Hematopoietic multipotent progenitor cell treated with erythropoietin and hydrocortisone succinate and interleukin-3 and kit ligand, for 6 days (in vitro differentiated cells): ENCODE measurements at regions not wholly inside any gene's neighbourhood (a gene's known extent, or its start where the extent isn't known, plus 50 kb on each side); places are given as distances from the start of the nearest gene placed in this dataset.

Source experiments
- DNase-seq: peaks from one replicate; pipeline ENCODE4 v3.0.0-alpha.2; 2015

GRCh38 chr3:73783811-73784210 lies 159.1 kb upstream of the PDZRN3 start:
- DNase-seq: no peak

DNA sequence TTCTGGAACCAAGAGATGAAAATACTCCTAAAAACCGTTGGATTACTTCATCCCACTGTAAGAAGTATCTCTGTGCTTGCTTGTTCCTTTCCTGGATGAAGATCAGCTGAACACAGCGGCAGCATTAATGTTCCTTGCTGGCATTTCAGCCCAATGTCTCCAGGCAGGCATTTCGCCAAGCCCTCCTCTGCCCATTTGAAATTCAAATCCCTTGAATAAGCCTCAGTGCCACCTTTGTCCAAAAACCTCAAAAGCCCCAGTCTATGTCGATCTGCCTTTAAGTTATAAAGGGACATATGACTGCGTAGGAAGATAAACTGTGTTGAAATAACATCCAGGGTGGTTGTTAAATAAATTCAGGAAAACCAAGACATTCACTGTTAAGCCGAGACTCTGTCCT lies 156.8 kb upstream of the PDZRN3 start:
- DNase-seq: no peak

DNA sequence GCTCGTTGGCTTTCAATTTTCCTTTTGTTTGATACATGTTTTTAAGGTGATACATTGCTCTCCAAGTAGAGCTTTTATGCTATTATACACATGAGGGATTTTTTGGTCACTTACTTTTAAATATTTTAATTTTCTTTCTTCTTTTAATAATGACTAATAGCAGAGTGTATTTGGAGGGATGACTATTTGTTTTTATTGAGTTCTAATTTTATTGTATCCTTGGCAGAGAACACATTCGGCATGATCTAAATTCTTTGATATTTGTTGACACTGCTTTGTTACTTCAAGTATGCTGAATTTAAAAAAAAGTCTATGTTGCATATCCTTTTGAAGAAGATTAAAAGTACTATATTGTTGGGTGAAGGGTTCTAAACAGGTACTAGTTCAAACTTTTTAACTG lies 149.9 kb upstream of the PDZRN3 start:
- no peak for DNase-seq

GRCh38 chr3:73773233-73773632 lies 148.5 kb upstream of the PDZRN3 start:
- no peak for DNase-seq

DNA sequence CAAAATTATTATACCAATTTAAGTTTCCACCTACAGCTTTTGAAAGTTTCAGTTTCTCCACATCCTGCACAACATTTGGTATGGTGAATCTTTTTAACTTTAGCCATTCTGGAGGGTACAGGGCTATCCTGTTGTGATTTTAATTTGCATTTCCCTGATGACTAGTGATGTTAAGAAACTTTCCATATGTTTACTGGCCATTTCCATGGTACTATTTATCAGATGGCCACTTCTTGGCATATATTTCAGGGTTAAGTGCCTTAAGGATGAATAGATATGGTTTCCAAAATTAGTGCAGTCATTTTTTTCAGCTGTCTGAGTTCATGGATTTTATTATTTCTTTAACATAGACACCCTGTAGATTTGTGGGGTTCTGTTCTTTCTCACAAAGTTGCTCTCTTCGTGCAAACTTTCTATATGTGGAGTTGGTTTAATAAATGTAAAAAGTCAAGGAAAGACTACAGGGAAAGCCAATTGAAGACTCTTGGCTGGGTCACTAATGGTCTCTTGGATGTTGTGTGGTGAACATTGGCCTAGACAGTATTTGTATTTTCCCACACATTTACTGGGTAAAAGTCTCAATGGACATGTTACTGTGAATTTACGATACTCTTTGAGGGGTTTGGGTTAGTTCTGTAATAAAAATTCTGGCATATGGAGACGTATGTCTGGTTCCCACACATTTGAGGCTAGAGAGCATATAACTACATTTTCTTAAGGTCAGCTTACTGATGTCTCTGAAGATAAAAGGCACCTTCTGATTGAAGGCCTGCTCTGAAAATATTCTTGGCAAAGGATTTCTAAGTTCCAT lies 147.5 kb upstream of the PDZRN3 start:
- DNase-seq: no peak

DNA sequence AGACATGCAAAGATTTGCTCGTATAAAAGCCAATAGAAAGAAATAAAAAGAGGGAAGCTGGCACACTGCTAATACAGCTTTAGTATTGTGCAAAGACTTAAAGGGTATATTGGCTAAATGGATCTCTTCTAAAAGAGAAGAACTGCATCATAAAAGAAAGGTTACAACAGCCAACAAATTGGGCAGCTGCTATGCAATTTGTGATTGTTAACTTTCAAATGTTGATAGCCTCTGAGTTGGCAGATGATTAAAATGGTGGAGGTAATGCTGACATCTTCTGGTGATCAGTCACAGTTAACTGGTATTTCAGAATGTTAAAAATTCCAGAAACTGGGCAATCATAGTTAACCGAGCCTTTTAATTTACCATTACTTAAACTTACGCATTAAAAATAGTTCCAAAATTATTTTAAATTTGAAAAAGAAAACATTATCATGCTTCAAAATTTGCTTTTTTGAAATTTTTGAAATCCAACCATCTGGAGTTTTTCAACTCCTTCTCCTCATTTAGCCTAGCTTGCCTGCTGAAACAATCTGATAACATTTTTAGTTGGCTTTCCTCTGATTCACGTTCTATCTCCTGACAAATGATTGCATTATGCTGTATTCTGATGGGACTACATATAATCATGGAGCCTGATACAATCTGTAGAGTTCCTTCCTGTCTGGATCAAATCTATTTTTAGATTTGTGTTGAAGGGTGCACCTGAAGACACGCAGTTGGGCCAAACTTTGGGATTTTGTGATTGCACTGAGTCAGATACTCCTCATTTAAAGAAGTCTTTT lies 144.0 kb upstream of the PDZRN3 start:
- DNase-seq: no peak

- DNase-seq: no peak
Observed at GRCh38 chr3:73766599-73767381, 142.0 kb upstream of the PDZRN3 start.

DNA sequence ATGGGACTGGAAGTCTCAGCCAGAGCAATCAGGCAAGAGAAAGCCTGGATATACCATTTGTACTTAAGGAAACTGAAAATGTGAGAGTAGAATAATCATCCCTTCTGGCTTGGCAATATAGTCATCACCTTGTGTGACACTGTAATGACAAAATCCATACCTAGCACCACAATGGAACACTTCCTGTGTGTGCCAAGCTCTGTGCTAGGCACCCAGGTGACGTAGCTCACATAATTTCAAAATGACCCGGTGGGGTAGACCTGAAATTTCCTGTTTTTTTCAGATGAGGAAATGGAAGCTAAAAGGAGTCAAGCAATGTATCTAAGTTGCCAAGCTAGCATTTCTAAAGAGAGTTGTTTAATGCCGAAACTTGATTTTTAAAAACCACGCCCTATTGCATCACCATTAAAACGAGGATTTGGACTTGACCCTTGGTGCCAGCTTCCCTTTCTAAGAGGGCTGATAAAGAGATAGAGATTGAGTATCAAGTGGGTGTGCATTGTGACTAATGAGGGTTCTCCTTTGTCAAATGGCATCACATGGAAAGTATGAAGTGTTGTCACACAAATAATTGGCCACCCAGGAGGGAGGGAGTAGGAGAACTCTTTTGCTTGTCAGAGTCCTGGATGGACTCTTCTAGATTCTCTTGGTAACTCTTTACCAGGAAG lies 141.3 kb upstream of the PDZRN3 start:
- DNase-seq: no peak

DNA sequence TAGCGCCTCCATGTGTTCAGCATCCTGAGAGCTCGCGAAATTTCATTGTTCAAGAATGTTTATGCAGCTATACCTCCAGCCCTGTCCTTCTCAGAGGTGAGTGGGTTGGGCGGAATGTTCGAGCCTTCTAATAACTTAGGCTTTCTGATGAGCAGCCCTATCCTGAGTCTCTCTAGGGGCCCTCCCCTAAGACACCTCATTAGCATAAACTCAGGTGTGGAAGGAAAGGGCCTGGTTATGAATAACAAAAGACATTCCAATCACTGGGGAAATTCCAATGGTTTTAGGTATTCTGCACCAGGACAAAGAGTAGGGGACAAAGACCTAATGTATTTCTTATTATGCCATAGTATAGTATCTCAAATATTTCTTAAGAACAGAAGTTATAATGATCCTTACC lies 138.1 kb upstream of the PDZRN3 start:
- DNase-seq: no peak

DNA sequence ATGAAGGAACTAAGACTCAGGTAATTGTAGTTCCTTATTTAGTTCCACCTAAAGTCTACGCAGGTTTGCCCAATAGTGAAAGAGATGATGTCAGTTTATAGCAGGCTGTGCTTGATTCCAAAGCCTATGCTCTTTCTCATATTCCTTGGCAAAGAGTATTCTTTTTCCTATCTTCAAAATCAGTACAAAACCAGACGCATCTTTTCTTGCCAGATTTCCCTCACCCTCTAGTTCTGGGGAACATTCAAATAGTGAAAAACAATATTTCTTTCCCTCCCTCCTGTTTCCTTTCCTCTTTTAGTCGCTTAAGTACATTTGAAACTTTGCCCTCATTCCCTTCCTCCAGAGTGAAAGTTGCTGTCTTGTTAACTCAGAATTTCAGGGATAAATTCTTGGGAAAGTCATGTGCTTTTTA lies 134.6 kb upstream of the PDZRN3 start:
- no peak for DNase-seq

- no peak for DNase-seq
Observed at GRCh38 chr3:73757536-73757935, 132.8 kb upstream of the PDZRN3 start.

GRCh38 chr3:73753985-73754384 lies 129.2 kb upstream of the PDZRN3 start:
- DNase-seq: no peak

GRCh38 chr3:73752338-73752737 lies 127.6 kb upstream of the PDZRN3 start:
- no peak for DNase-seq

GRCh38 chr3:73746623-73747022 lies 121.9 kb upstream of the PDZRN3 start:
- DNase-seq: no peak

DNA sequence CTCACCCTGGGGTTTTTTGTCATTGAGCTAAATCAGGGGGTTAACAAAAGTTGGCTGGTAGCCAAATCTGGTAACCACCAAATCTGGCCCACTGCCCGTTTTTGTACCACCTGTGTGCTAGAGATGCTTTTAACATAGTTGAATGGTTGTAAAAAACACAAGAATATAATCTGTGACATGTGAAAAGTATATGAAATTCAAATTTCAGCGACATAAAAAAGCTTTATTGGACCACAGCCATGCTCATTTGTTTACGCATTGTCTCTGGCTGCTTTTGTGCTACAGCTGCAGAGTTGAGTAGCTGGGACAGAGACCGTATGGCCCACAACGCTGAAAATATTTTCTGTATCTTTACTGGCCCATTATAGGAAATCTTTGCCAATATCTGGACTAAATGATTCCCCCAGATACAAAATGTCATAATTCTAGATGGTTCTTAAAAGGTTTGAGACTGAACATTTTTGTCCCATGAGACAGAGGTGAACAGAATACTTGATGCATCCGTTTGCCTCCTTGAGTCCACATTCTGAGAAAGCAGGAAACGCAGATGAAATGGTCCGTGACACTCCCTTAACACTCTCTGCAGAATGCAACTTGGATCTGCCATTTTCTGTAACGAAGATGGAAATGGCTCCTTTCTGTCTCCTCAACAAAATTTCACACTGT lies 120.9 kb upstream of the PDZRN3 start:
- DNase-seq: no peak

- no peak for DNase-seq
Observed at GRCh38 chr3:73743551-73743950, 118.8 kb upstream of the PDZRN3 start.

DNA sequence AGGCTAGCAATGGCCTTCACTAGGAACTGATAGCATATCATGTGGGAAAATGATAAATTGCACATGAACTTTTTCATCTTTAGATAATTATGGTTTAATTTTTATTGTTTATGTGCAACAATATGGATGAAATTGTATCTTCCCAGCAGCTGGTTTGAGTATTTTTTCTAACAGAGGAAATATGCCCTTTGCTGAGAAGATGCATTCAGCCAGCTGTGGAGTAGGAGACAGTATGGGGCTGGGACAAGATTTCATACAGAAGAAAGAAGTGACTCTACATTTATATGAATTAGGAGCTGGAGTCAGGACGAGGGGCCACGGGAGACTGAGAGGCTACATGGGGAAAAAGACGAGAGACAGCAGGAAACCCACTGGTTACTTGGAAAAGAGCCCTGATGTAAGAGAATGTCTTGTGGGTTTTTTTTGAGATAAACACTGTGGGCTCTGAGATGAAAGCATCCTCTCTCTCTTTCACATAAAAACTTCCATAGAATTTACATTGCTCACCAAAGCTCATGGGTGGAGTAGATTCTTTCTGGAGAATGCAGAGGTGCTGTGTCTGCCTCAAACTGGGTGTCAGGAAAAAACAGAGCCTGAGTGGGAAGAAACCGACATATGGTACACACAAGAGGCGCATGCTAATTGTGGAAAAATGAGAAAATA lies 115.2 kb upstream of the PDZRN3 start:
- DNase-seq: no peak

DNA sequence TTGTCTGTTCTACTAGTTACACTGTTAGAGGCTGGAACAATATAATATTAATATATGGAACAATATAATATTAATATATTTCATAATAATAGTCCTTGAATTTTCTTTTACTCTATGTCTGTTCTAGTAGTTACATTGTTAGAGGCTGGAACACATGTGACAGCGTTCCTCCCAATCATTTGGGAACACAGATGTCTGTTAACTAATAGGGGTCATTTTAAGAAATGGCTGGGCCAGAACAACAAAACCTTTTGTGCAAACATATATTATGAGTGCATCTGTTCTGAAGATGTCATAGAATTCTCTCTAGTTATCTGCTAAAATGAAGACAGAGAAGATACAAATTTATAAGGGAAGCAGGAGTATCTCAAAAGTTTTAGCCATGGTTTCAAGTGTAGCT lies 114.0 kb upstream of the PDZRN3 start:
- no peak for DNase-seq

DNA sequence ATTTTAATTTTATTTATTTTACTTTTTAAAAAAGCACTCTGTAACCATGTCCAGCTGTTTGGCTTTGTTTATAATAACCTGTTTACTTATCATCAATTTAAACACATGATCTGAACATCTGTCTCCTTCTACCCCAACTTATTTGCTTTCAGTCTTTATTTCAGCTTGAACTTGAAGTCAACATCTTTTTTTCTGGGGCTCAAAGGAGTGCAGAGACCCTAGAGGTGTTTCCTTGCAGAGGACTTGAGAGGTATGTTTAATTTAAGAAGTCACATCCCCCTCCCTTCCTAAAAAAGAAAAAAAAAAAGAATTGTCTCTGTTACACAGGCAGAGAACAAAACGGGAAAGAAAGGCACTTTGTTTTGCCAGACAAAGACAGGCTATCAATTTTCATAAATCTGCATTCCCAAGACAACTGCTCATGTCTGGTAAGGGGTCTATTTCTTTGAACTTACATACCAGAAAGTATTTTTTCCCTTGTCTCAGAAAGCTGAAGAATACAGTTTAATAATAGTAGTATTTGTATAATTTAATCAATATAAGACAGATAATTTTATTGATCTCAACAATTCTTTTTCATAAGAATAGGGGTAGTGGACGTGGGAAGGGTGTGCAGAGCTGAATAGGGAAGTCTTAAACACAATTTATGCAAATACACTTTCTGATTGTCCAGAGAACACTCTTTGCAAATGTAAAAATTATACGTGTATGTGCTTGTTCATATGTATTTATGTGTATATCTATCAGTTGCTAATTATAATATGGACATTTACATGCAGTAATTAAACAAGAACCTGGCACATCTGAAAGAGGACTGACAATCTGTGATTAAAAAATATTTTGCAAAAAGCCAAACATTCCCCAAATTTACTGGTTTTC lies 109.7 kb upstream of the PDZRN3 start:
- DNase-seq: no peak

DNA sequence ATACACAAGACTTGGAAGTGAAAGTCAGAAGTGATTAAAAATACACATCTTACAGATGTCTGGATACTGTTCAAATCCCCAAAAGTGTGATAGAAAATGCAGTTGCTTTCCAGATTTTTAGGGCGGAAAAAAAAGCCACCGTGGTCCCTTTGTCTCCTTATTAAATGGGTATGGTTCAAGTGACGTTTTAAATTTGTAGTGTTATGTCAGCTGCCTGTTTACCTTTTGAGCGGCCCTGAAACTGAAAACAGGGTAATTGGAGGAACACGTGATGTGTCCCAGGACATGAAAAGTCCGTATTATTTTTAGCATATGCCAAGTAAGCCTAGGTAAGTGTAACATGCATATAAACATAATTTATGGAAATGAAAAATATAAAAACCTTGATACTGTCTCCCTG lies 109.0 kb upstream of the PDZRN3 start:
- DNase-seq: no peak

DNA sequence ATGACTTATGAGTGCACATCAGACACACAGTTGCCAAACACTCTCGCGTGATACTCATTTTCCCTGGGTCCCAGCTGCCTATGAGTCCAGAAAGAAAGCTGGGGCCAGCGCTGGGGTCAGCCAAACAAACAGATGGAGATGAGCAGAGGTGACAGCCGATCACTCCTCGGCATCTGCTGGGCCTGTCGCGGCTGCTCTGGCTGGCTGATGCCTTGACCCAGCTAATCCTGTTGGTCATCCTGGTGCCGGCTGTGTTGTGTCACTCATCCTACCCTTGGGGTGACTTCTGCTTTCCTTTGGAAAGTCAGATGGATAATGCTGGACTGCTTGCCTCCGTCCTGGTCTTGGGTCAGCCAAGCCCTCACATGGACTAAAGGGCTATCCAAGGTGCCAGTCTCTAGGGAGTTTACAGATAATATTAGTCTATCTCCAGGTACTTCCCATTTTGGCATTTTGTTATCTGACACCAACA lies 105.3 kb upstream of the PDZRN3 start:
- no peak for DNase-seq
